IMR-90 (cell line): ENCODE measurements at regions not wholly inside any gene's neighbourhood (a gene's known extent, or its start where the extent isn't known, plus 50 kb on each side); places are given as distances from the start of the nearest gene placed in this dataset.

Experiments
- ATAC-seq: fragments of 200-7000 bp; cut with Tn5 transposase; 2 replicates; pipeline ENCODE4 v1.9.1; 2020; ENCODE audit warnings: low read depth, mild to moderate bottlenecking, moderate library complexity
- BruUV-seq: library from RNA; stranded (reverse); fragments of 400-500 nt; replicated peaks from 2 replicates; lab custom pipeline; 2021; lab: Mats Ljungman, UMichigan
- CTCF ChIA-PET: fragments of 300-600 bp; formaldehyde crosslinking; extraction: SDS; loops from one replicate; lab custom pipeline; 2021; ENCODE audit warnings: antibody characterized with exemption; lab: Yijun Ruan, JAX
- POLR2A ChIA-PET: fragments of 300-600 bp; sonication (Branson Sonifier 250); formaldehyde crosslinking; loops from one replicate; lab custom pipeline; 2022; ENCODE audit warnings: antibody characterized with exemption; ENCODE audit not compliant: unreplicated experiment; lab: Charles Lee
- DNase-seq: peaks from one replicate; pipeline ENCODE4 v3.0.0; 2013
- H2AFZ ChIP-seq: replicated peaks from 2 replicates; pipeline ENCODE3; 2013; ENCODE audit warnings: low read length, mild to moderate bottlenecking; ENCODE audit not compliant: poor library complexity
- H2AK5ac ChIP-seq: 2 replicates; pipeline ENCODE4 v1.6.1; 2013; ENCODE audit warnings: low read depth, low read length, inconsistent platforms
- H2AK9ac ChIP-seq: replicated peaks from 2 replicates; pipeline ENCODE3; 2013; ENCODE audit warnings: mild to moderate bottlenecking, low read depth, low read length, moderate library complexity; ENCODE audit not compliant: poor library complexity
- H2BK120ac ChIP-seq: 2 replicates; pipeline ENCODE4 v1.6.1; 2013; ENCODE audit warnings: low read depth, low read length, inconsistent platforms
- H2BK15ac ChIP-seq: 3 replicates; pipeline ENCODE4 v1.6.1; 2013; ENCODE audit warnings: low read depth, low read length, inconsistent platforms
- H2BK20ac ChIP-seq: 2 replicates; pipeline ENCODE4 v1.6.1; 2013; ENCODE audit warnings: low read depth, mild to moderate bottlenecking, inconsistent platforms, low read length, moderate library complexity
- H2BK5ac ChIP-seq: 2 replicates; pipeline ENCODE4 v1.6.1; 2013; ENCODE audit warnings: mild to moderate bottlenecking, low read depth, low read length, inconsistent platforms; ENCODE audit not compliant: poor library complexity, severe bottlenecking
- H3K14ac ChIP-seq: replicated peaks from 2 replicates; pipeline ENCODE4 v1.6.1; 2013; ENCODE audit warnings: low read depth, low read length, inconsistent platforms
- H3K18ac ChIP-seq: 2 replicates; pipeline ENCODE4 v1.6.1; 2013; ENCODE audit warnings: low read depth, low read length, control low read depth
- H3K23ac ChIP-seq: 2 replicates; pipeline ENCODE4 v1.6.1; 2013; ENCODE audit warnings: low read depth, low read length, inconsistent platforms
- H3K27ac ChIP-seq: 2 replicates; pipeline ENCODE4 v1.5.1; 2013; ENCODE audit warnings: mild to moderate bottlenecking, control low read depth, low read length; ENCODE audit not compliant: insufficient read depth
- H3K27me3 ChIP-seq: 2 replicates; pipeline ENCODE4 v1.6.1; 2013; ENCODE audit warnings: low read length; ENCODE audit not compliant: control insufficient read depth, insufficient read depth
- H3K36me3 ChIP-seq: 2 replicates; pipeline ENCODE4 v1.6.1; 2013; ENCODE audit warnings: low read length, mixed read lengths; ENCODE audit not compliant: control insufficient read depth, insufficient read depth
- H3K4ac ChIP-seq: 2 replicates; pipeline ENCODE4 v1.6.1; 2013; ENCODE audit warnings: low read depth, low read length, inconsistent platforms
- H3K4me1 ChIP-seq: 2 replicates; pipeline ENCODE4 v1.6.1; 2013; ENCODE audit warnings: low read length, mixed read lengths; ENCODE audit not compliant: control insufficient read depth, insufficient read depth
- H3K4me2 ChIP-seq: 2 replicates; pipeline ENCODE4 v1.6.1; 2013; ENCODE audit warnings: low read depth, mild to moderate bottlenecking, control low read depth, low read length, moderate library complexity
- H3K4me3 ChIP-seq: 2 replicates; pipeline ENCODE4 v1.5.1; 2013; ENCODE audit warnings: low read depth, mild to moderate bottlenecking, control low read depth, low read length, moderate library complexity; ENCODE audit not compliant: insufficient read depth
- H3K56ac ChIP-seq: 2 replicates; pipeline ENCODE4 v1.6.1; 2013; ENCODE audit warnings: low read length, inconsistent platforms; ENCODE audit not compliant: insufficient read depth; ENCODE audit errors: extremely low read depth
- H3K79me1 ChIP-seq, 2 experiments: 2 replicates each; pipeline ENCODE4 v1.6.1; 2013; ENCODE audit warnings: low read length in 2 of 2, inconsistent platforms in 1 of 2, low read depth in 1 of 2
- H3K9ac ChIP-seq: 2 replicates; pipeline ENCODE4 v1.6.1; 2013; ENCODE audit warnings: low read depth, low read length, control low read depth
- H3K9me1 ChIP-seq: 2 replicates; pipeline ENCODE4 v1.6.1; 2013; ENCODE audit warnings: low read length, inconsistent platforms; ENCODE audit not compliant: insufficient read depth
- H3K9me3 ChIP-seq: 2 replicates; pipeline ENCODE4 v1.6.1; 2013; ENCODE audit warnings: low read length; ENCODE audit not compliant: control insufficient read depth, insufficient read depth
- H4K20me1 ChIP-seq: 2 replicates; pipeline ENCODE4 v1.6.1; 2013; ENCODE audit warnings: low read length, inconsistent platforms; ENCODE audit not compliant: insufficient read depth
- H4K5ac ChIP-seq: 2 replicates; pipeline ENCODE4 v1.6.1; 2013; ENCODE audit warnings: mild to moderate bottlenecking, low read depth, low read length, control low read depth
- H4K8ac ChIP-seq, 2 experiments: 2 replicates each; pipeline ENCODE4 v1.6.1; 2013; ENCODE audit warnings: low read depth in 2 of 2, low read length in 2 of 2, control low read depth in 1 of 2, inconsistent platforms in 1 of 2
- H4K91ac ChIP-seq: 2 replicates; pipeline ENCODE4 v1.6.1; 2013; ENCODE audit warnings: low read depth, low read length, inconsistent platforms; ENCODE audit not compliant: insufficient read depth
- CEBPB ChIP-seq: IDR thresholded peaks from 2 replicates; pipeline ENCODE4 v1.6.1; 2012; ENCODE audit warnings: low read depth, low read length, improper control_type of control experiment
- CHD1 ChIP-seq: IDR thresholded peaks from 2 replicates; pipeline ENCODE4 v1.6.1; 2012; ENCODE audit warnings: low read depth, low read length, improper control_type of control experiment
- CTCF ChIP-seq: conservative IDR thresholded peaks from 2 replicates; pipeline ENCODE4 v1.5.1; 2012; ENCODE audit warnings: mild to moderate bottlenecking, low read depth, low read length, improper control_type of control experiment
- ELK1 ChIP-seq: fragments of 150-350 bp; IDR thresholded peaks from 2 replicates; pipeline ENCODE4 v1.6.1; 2016; ENCODE audit warnings: low read depth, mild to moderate bottlenecking, low read length, moderate library complexity, borderline replicate concordance
- MXI1 ChIP-seq: IDR thresholded peaks from 2 replicates; pipeline ENCODE4 v1.6.1; 2012; ENCODE audit warnings: low read depth, mild to moderate bottlenecking, low read length, moderate library complexity, borderline replicate concordance
- NFE2L2 ChIP-seq: fragments of 150-350 bp; IDR thresholded peaks from 2 replicates; pipeline ENCODE4 v1.6.1; 2016; ENCODE audit warnings: low read depth, mild to moderate bottlenecking, low read length
- RFX5 ChIP-seq: IDR thresholded peaks from 2 replicates; pipeline ENCODE4 v1.8.0; 2012; ENCODE audit warnings: low read depth, mild to moderate bottlenecking, low read length, moderate library complexity
- SMC3 ChIP-seq: fragments of 150-350 bp; IDR thresholded peaks from 2 replicates; pipeline ENCODE4 v1.6.1; 2016; ENCODE audit warnings: low read depth, mild to moderate bottlenecking, antibody characterized with exemption, low read length, moderate library complexity
- WGBS, 2 experiments: methylation state at CpG; one replicate each; pipeline versions ENCODE4 v1.1.5 to v1.1.7; 2013; ENCODE audit warnings: missing lambda C conversion rate in 2 of 2; ENCODE audit not compliant: insufficient read length in 1 of 2; ENCODE audit errors: extremely low coverage in 2 of 2; 5-methylcytosine and 5-hydroxymethylcytosine counted together
- dilution Hi-C: fragments of 300-500 bp; cut with HindIII; formaldehyde crosslinking; loops from one replicate; pipeline ENCODE4 v1.14.3; 2018; ENCODE audit warnings: low sequenced_read_pairs; ENCODE audit not compliant: unreplicated experiment
- in situ Hi-C: fragments of 300-500 bp; cut with MboI; formaldehyde crosslinking; loops from 3 replicates; pipeline ENCODE4 v1.14.3; 2019; ENCODE audit warnings: low sequenced_read_pairs, inconsistent platforms, mixed read lengths
- intact Hi-C: fragments of 100-400 bp; cut with micrococcal nuclease; formaldehyde crosslinking; loops from 2 replicates; pipeline ENCODE4 v1.10.0; 2022
- TF ChIP-seq, protein P1 (sequence below): fragments of 150-350 bp; IDR thresholded peaks from 2 replicates; pipeline ENCODE4 v1.6.1; 2017; ENCODE audit warnings: mild to moderate bottlenecking, antibody characterized with exemption, low read length, low read depth

GRCh38 chr11:29781268-29781667 is 235.6 kb downstream of the KCNA4 start:
- no peak overlapping the region for H3K23ac ChIP-seq
- dilution Hi-C loops, result no loop called here
- H2AK5ac ChIP-seq, result no peak overlapping the region
- H3K27me3 ChIP-seq, result no peaks in the 10 kb centered on the region
- H3K9me1 ChIP-seq, result no peaks in the 10 kb centered on the region
- no peak overlapping the region for H2BK15ac ChIP-seq
- no peaks in the 10 kb centered on the region for H3K36me3 ChIP-seq
- no peak overlapping the region for H2AFZ ChIP-seq
- intact Hi-C loops, result no loop called here
- H3K4me1 ChIP-seq, result no peaks in the 10 kb centered on the region
- DNase-seq (no peak), ATAC-seq (no peak)
- H3K4ac ChIP-seq, result no peak overlapping the region
- H3K14ac ChIP-seq, result no peak overlapping the region
- no peak overlapping the region for H4K91ac ChIP-seq
- no peak overlapping the region for H3K4me2 ChIP-seq
- in situ Hi-C loops, result no loop called here
- H3K9me3 ChIP-seq, result peaks cover 10% of the 10 kb centered on the region; the same call in 1 of the 2 replicates
- no peak overlapping the region for H2BK20ac ChIP-seq
- no peak overlapping the region for H3K9ac ChIP-seq
- no peak overlapping the region for H4K5ac ChIP-seq
- H4K20me1 ChIP-seq, result no peaks in the 10 kb centered on the region
- no peak for TF ChIP-seq CEBPB
- TF ChIP-seq, protein P1, sequence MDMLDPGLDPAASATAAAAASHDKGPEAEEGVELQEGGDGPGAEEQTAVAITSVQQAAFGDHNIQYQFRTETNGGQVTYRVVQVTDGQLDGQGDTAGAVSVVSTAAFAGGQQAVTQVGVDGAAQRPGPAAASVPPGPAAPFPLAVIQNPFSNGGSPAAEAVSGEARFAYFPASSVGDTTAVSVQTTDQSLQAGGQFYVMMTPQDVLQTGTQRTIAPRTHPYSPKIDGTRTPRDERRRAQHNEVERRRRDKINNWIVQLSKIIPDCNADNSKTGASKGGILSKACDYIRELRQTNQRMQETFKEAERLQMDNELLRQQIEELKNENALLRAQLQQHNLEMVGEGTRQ, result no peak
- TF ChIP-seq MXI1, result no peak
- TF ChIP-seq SMC3, result no peak
- TF ChIP-seq CTCF, result no peak
- no peak for TF ChIP-seq RFX5
- TF ChIP-seq ELK1, result no peak
- TF ChIP-seq CHD1, result no peak
- TF ChIP-seq NFE2L2, result no peak
- no peak overlapping the region for H2AK9ac ChIP-seq
- POLR2A ChIA-PET, result no interaction called here
- no peak overlapping the region for H3K56ac ChIP-seq
- no peaks in the 10 kb centered on the region for H3K79me1 ChIP-seq
- H2BK5ac ChIP-seq, result no peak overlapping the region
- WGBS, 2 experiments, result no CpG with 5 or more reads among the region's 1 CpG
- no peak overlapping the region for H2BK120ac ChIP-seq
- no peak overlapping the region for H3K4me3 ChIP-seq
- no peak overlapping the region for H4K8ac ChIP-seq
- H3K27ac ChIP-seq, result no peak overlapping the region
- no TSS peak for BruUV-seq
- CTCF ChIA-PET, result no interaction called here
- no peak overlapping the region for H3K18ac ChIP-seq
